ENCODE measurements at regions not wholly inside any gene's neighbourhood (a gene's known extent, or its start where the extent isn't known, plus 50 kb on each side); places are given as distances from the start of the nearest gene placed in this dataset.

GRCh38 chrX:40524423-40524822 is 56.3 kb upstream of the ATP6AP2 start:
- no peak overlapping the region for H3K4me3 Mint-ChIP-seq
- Histone ChIP-seq H3K9me3 (ENCODE audit: control extremely low read depth in 1 of 3, control insufficient read depth in 2 of 3, insufficient read depth in 1 of 3, low read length in 2 of 3) (no peaks in the 10 kb centered on the region), H3K4me1 (ENCODE audit: control insufficient read depth in 2 of 2, insufficient read depth in 2 of 2, low read length in 2 of 2) (no peaks in the 10 kb centered on the region), H3K36me3 (replicated peaks in 1 of 2; ENCODE audit: control extremely low read depth in 1 of 2, control insufficient read depth in 1 of 2, extremely low read depth in 1 of 2, insufficient read depth in 2 of 2, low read length in 1 of 2) (no peaks in the 10 kb centered on the region), H3K27ac (ENCODE audit: low read length in 2 of 2) (no peak overlapping the region), H4K20me1 (ENCODE audit: control insufficient read depth, insufficient read depth, low read length, poor library complexity, severe bottlenecking) (no peaks in the 10 kb centered on the region), H3K27me3 (replicated peaks in 1 of 4; ENCODE audit: control extremely low read depth in 1 of 4, control insufficient read depth in 3 of 4, insufficient read depth in 4 of 4, low read length in 3 of 4) (no peaks in the 10 kb centered on the region), H3K9ac (ENCODE audit: low read length) (no peak overlapping the region), H3K4me2 (replicated peaks; ENCODE audit: low read depth, low read length, poor library complexity, severe bottlenecking) (no peak overlapping the region), H3K79me2 (ENCODE audit: control insufficient read depth, insufficient read depth, low read length) (no peaks in the 10 kb centered on the region), H2AFZ (ENCODE audit: insufficient read depth, low read depth, low read length, poor library complexity, severe bottlenecking) (no peak overlapping the region), H3K4me3 (ENCODE audit: control extremely low read depth in 1 of 5, extremely low read depth in 1 of 5, insufficient read depth in 1 of 5, low read depth in 2 of 5, low read length in 4 of 5) (no peak overlapping the region)
- intact Hi-C loops (cut with micrococcal nuclease): no loop called here
- no peak for TF ChIP-seq EZH2 (IDR thresholded peaks at IDR 0.05; ENCODE audit: borderline replicate concordance, insufficient read depth, low read depth, low read length, poor library complexity, severe bottlenecking)
- TF ChIP-seq, protein P1, sequence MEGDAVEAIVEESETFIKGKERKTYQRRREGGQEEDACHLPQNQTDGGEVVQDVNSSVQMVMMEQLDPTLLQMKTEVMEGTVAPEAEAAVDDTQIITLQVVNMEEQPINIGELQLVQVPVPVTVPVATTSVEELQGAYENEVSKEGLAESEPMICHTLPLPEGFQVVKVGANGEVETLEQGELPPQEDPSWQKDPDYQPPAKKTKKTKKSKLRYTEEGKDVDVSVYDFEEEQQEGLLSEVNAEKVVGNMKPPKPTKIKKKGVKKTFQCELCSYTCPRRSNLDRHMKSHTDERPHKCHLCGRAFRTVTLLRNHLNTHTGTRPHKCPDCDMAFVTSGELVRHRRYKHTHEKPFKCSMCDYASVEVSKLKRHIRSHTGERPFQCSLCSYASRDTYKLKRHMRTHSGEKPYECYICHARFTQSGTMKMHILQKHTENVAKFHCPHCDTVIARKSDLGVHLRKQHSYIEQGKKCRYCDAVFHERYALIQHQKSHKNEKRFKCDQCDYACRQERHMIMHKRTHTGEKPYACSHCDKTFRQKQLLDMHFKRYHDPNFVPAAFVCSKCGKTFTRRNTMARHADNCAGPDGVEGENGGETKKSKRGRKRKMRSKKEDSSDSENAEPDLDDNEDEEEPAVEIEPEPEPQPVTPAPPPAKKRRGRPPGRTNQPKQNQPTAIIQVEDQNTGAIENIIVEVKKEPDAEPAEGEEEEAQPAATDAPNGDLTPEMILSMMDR (IDR thresholded peaks at IDR 0.05): no peak
- H3K4me1 Mint-ChIP-seq: no peaks in the 10 kb centered on the region
- ChIA-PET CTCF (no interaction called here), POLR2A (no interaction called here)
- DNase-seq (no peak), ATAC-seq (ENCODE audit: low read depth) (no peak)
- WGBS (ENCODE audit: insufficient coverage): no CpG with 5 or more reads among the region's 1 CpG
- H3K9me3 Mint-ChIP-seq (ENCODE audit: insufficient read depth): no peaks in the 10 kb centered on the region
- no peak overlapping the region for H3K27ac Mint-ChIP-seq
- H3K27me3 Mint-ChIP-seq: peaks cover 4% of the 10 kb centered on the region

DNA sequence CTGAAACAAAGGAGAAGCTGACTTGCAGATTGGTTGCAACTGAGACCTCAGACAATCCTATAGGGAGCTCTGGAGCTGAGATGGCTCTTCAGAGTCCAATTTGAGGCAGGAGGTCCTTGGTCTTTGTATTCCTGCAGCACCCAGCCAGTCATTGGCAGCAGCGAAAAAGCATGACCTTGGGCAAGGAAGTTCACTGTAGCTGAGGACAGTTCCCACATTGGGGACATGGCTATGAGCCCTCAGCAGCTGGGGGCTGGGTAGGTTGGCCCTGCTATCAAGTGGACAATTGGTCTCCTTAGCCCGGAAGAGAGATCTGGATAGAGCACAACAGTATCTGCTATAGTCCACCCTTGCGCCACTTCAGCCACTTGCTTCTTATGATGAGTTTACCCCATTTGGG is 56.9 kb upstream of the ATP6AP2 start:
- Mint-ChIP-seq H3K27ac (no peak overlapping the region), H3K27me3 (peaks cover 4% of the 10 kb centered on the region), H3K4me1 (no peaks in the 10 kb centered on the region), H3K4me3 (no peak overlapping the region), H3K9me3 (ENCODE audit: insufficient read depth) (no peaks in the 10 kb centered on the region)
- ChIA-PET POLR2A (no interaction called here), CTCF (no interaction called here)
- TF ChIP-seq, protein P1 (IDR thresholded peaks at IDR 0.05): no peak
- TF ChIP-seq EZH2 (IDR thresholded peaks at IDR 0.05; ENCODE audit: borderline replicate concordance, insufficient read depth, low read depth, low read length, poor library complexity, severe bottlenecking): no peak
- H3K79me2 ChIP-seq (ENCODE audit: control insufficient read depth, insufficient read depth, low read length): no peaks in the 10 kb centered on the region
- H3K4me2 ChIP-seq (replicated peaks; ENCODE audit: low read depth, low read length, poor library complexity, severe bottlenecking): no peak overlapping the region
- H3K27me3 ChIP-seq (replicated peaks in 1 of 4; ENCODE audit: control extremely low read depth in 1 of 4, control insufficient read depth in 3 of 4, insufficient read depth in 4 of 4, low read length in 3 of 4): no peaks in the 10 kb centered on the region
- H2AFZ ChIP-seq (ENCODE audit: insufficient read depth, low read depth, low read length, poor library complexity, severe bottlenecking): no peak overlapping the region
- H3K9ac ChIP-seq (ENCODE audit: low read length): no peak overlapping the region
- H3K36me3 ChIP-seq (replicated peaks in 1 of 2; ENCODE audit: control extremely low read depth in 1 of 2, control insufficient read depth in 1 of 2, extremely low read depth in 1 of 2, insufficient read depth in 2 of 2, low read length in 1 of 2): no peaks in the 10 kb centered on the region
- no peaks in the 10 kb centered on the region for H3K4me1 ChIP-seq (ENCODE audit: control insufficient read depth in 2 of 2, insufficient read depth in 2 of 2, low read length in 2 of 2)
- no peak for ATAC-seq (ENCODE audit: low read depth)
- H3K27ac ChIP-seq (ENCODE audit: low read length in 2 of 2): no peak overlapping the region
- DNase-seq: no peak
- intact Hi-C loops (cut with micrococcal nuclease): no loop called here
- H4K20me1 ChIP-seq (ENCODE audit: control insufficient read depth, insufficient read depth, low read length, poor library complexity, severe bottlenecking): no peaks in the 10 kb centered on the region
- 100% methylated on average over 2 of the region's 3 CpGs for WGBS (ENCODE audit: insufficient coverage)
- no peak overlapping the region for H3K4me3 ChIP-seq (ENCODE audit: control extremely low read depth in 1 of 5, extremely low read depth in 1 of 5, insufficient read depth in 1 of 5, low read depth in 2 of 5, low read length in 4 of 5)
- no peaks in the 10 kb centered on the region for H3K9me3 ChIP-seq (ENCODE audit: control extremely low read depth in 1 of 3, control insufficient read depth in 2 of 3, insufficient read depth in 1 of 3, low read length in 2 of 3)
